Osteoblast (primary cell): ENCODE measurements at regions not wholly inside any gene's neighbourhood (a gene's known extent, or its start where the extent isn't known, plus 50 kb on each side); places are given as distances from the start of the nearest gene placed in this dataset.

Experiments
- DNase-seq: peaks from one replicate; pipeline ENCODE4 v3.0.0; 2011; ENCODE audit warnings: low spot score, mixed read lengths; ENCODE audit not compliant: insufficient read length; ENCODE audit errors: missing footprints
- H2AFZ ChIP-seq: 2 replicates; pipeline ENCODE4 v1.6.0; 2011; ENCODE audit warnings: mild to moderate bottlenecking, low read length
- H3K27ac ChIP-seq: 2 replicates; pipeline ENCODE4 v1.5.1; 2011; ENCODE audit warnings: mild to moderate bottlenecking, low read depth, low read length, moderate library complexity
- H3K27me3 ChIP-seq: 2 replicates; pipeline ENCODE4 v1.6.0; 2012; ENCODE audit warnings: mild to moderate bottlenecking, control low read depth, inconsistent platforms, low read length, moderate library complexity; ENCODE audit not compliant: insufficient read depth
- H3K36me3 ChIP-seq: 2 replicates; pipeline ENCODE4 v1.5.1; 2011; ENCODE audit warnings: mild to moderate bottlenecking, low read length, control low read depth, moderate library complexity; ENCODE audit not compliant: insufficient read depth
- H3K4me1 ChIP-seq: 2 replicates; pipeline ENCODE4 v1.5.1; 2011; ENCODE audit warnings: mild to moderate bottlenecking, low read length, control low read depth, moderate library complexity; ENCODE audit not compliant: insufficient read depth
- H3K4me2 ChIP-seq: 2 replicates; pipeline ENCODE4 v1.6.0; 2011; ENCODE audit warnings: mild to moderate bottlenecking, low read length; ENCODE audit not compliant: insufficient read depth
- H3K4me3 ChIP-seq: fragments of 200-600 bp; sonication (generic); 3 replicates; pipeline ENCODE4 v1.5.1; 2012; ENCODE audit warnings: mild to moderate bottlenecking, low read length, inconsistent platforms; ENCODE audit not compliant: insufficient read depth
- H3K79me2 ChIP-seq: 2 replicates; pipeline ENCODE4 v1.6.0; 2012; ENCODE audit warnings: mild to moderate bottlenecking, low read length, control low read depth, inconsistent platforms; ENCODE audit not compliant: insufficient read depth
- H3K9me3 ChIP-seq: 2 replicates; pipeline ENCODE4 v1.5.1; 2011; ENCODE audit warnings: low read depth, low read length, control low read depth
- H4K20me1 ChIP-seq: 2 replicates; pipeline ENCODE4 v1.6.0; 2012; ENCODE audit warnings: mild to moderate bottlenecking, low read length, control low read depth; ENCODE audit not compliant: insufficient read depth
- CTCF ChIP-seq: IDR thresholded peaks from 2 replicates; pipeline ENCODE4 v1.5.1; 2011; ENCODE audit warnings: mild to moderate bottlenecking, low read depth, low read length, moderate library complexity; ENCODE audit errors: extremely low read depth

DNA sequence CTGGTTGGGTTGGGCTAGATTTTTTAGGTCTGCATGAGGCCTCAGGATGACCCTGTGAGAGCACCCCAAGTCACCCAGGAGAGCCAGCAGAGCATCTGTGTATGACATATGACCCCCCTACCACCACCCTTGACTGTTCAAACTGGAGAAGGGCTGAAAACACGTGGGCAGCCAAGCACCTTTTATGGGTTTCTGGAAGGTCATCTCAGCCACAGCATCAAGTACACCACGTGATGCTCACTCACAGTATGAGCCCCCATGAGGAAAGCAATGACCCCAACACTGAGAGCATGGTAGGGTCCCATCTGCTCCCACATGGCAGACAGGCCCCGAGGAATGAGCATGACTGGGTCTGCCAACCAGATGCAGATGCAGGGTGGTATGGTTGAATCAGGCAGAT lies 149.4 kb upstream of the GDF10 start:
- DNase-seq: no peak
- H3K4me2 ChIP-seq: no peak overlapping the region

DNA sequence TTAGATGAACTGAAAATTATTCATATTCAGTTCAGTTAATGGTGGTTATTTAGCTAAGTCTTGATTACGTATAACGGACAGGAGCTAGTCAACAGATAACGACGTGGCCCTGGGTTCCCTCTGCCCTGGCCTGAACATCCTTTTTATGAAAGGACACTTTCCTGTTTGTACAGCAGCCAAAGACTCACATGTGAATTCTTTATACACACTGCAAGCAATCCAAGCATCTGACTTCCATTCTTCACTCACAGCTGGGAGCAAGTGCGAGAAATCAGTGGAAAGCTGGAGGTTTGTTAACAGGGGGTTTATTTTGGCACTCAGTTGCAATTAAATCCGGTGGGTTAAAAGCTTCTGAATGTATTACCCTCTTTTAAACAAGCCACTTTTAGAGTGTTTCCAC lies 148.1 kb upstream of the GDF10 start:
- H2AFZ ChIP-seq: no peak overlapping the region
- no peak for TF ChIP-seq CTCF
- H3K27ac ChIP-seq: no peak overlapping the region
- H3K9me3 ChIP-seq: peaks cover 2% of the 10 kb centered on the region
- no peak overlapping the region for H3K4me3 ChIP-seq
- H3K36me3 ChIP-seq: no peaks in the 10 kb centered on the region
- no peaks in the 10 kb centered on the region for H4K20me1 ChIP-seq
- H3K79me2 ChIP-seq: no peaks in the 10 kb centered on the region
- DNase-seq: no peak
- no peak overlapping the region for H3K4me2 ChIP-seq
- H3K27me3 ChIP-seq: no peaks in the 10 kb centered on the region
- peaks cover 2% of the 10 kb centered on the region for H3K4me1 ChIP-seq

More for the DNA sequence above, 149.4 kb upstream of the GDF10 start:
- peaks cover 2% of the 10 kb centered on the region for H3K9me3 ChIP-seq
- H3K4me3 ChIP-seq: no peak overlapping the region
- no peaks in the 10 kb centered on the region for H3K36me3 ChIP-seq
- no peak for TF ChIP-seq CTCF
- no peaks in the 10 kb centered on the region for H3K27me3 ChIP-seq
- no peaks in the 10 kb centered on the region for H4K20me1 ChIP-seq
- H3K79me2 ChIP-seq: no peaks in the 10 kb centered on the region
- H3K4me1 ChIP-seq: peaks cover 7% of the 10 kb centered on the region
- no peak overlapping the region for H3K27ac ChIP-seq
- H2AFZ ChIP-seq: no peak overlapping the region

- Histone ChIP-seq H3K4me2 (no peak overlapping the region), H3K4me3 (no peak overlapping the region), H3K79me2 (no peaks in the 10 kb centered on the region), H3K27me3 (no peaks in the 10 kb centered on the region), H3K4me1 (no peaks in the 10 kb centered on the region), H2AFZ (no peak overlapping the region), H3K36me3 (no peaks in the 10 kb centered on the region), H3K27ac (no peak overlapping the region), H4K20me1 (no peaks in the 10 kb centered on the region), H3K9me3 (peaks cover 2% of the 10 kb centered on the region)
- TF ChIP-seq CTCF: peak; percentile 51
- no peak for DNase-seq
Measured at GRCh38 chr10:47152861-47153349, 147.1 kb upstream of the GDF10 start.

- Histone ChIP-seq H3K36me3 (no peaks in the 10 kb centered on the region), H3K4me3 (no peak overlapping the region), H4K20me1 (no peaks in the 10 kb centered on the region), H3K79me2 (no peaks in the 10 kb centered on the region), H3K27ac (no peak overlapping the region), H3K27me3 (peaks cover 3% of the 10 kb centered on the region), H3K4me2 (no peak overlapping the region), H3K9me3 (peaks cover 2% of the 10 kb centered on the region), H3K4me1 (no peaks in the 10 kb centered on the region), H2AFZ (no peak overlapping the region)
- no peak for TF ChIP-seq CTCF
- DNase-seq: no peak
Measured at GRCh38 chr10:47154762-47155161, 145.2 kb upstream of the GDF10 start.
